GM23248 (cell line): ENCODE measurements at regions not wholly inside any gene's neighbourhood (a gene's known extent, or its start where the extent isn't known, plus 50 kb on each side); places are given as distances from the start of the nearest gene placed in this dataset.
"Not testable (repeated sequence)": the region's sequence is repeated elsewhere in the genome, so short reads cannot be mapped to it uniquely, and the experiment has no call there.

Experiments
- EZH2 ChIP-seq: fragments of 200-600 bp; sonication (generic); IDR thresholded peaks from 2 replicates; pipeline ENCODE4 v1.6.1; 2018; ENCODE audit warnings: antibody characterized with exemption, mild to moderate bottlenecking; ENCODE audit not compliant: insufficient read depth, poor library complexity, severe bottlenecking
- EZH2phosphoT487 ChIP-seq: fragments of 200-600 bp; sonication (generic); IDR thresholded peaks from 2 replicates; pipeline ENCODE4 v1.6.1; 2018; ENCODE audit warnings: antibody characterized with exemption, moderate library complexity, mild to moderate bottlenecking, low read depth; ENCODE audit not compliant: insufficient read depth

- not testable (repeated sequence) for TF ChIP-seq EZH2, EZH2phosphoT487
These were observed 106.0 kb upstream of the ESX1 start for GRCh38 chrX:104360774-104361173.
